Activated CD8-positive, alpha-beta memory T cell treated with anti-CD3 and anti-CD28 coated beads, Interleukin-2, amount 50 U/mL, for 48 hours (primary cell): ENCODE measurements at regions not wholly inside any gene's neighbourhood (a gene's known extent, or its start where the extent isn't known, plus 50 kb on each side); places are given as distances from the start of the nearest gene placed in this dataset.

ENCODE experiments used
- DNase-seq: peaks from one replicate; pipeline ENCODE4 v3.0.0-alpha.2; 2020

GRCh38 chr2:64344999-64345576, 108.9 kb upstream of the LGALSL start:
- DNase-seq: no peak

DNA sequence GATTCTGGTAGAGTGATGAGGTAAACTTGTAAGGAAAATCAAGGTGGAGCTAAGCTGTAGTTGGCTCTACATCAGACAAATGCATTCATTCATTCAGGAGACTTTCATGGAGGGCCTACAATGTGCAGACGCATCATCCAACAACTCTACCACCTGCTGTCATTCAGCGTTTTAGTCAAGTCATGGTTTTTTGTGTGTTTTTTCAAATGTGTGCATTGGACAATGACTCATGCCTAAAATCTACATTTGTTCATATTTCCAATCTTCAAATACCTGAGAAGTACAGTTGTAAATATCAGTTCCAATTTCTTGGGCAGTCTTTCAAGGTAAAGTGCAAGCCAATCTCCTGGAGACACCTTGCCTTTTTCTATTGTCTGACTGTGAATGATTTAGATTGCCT, 108.0 kb upstream of the LGALSL start:
- DNase-seq: no peak

- no peak for DNase-seq
Measured at GRCh38 chr2:64348386-64349130, 105.4 kb upstream of the LGALSL start.

DNA sequence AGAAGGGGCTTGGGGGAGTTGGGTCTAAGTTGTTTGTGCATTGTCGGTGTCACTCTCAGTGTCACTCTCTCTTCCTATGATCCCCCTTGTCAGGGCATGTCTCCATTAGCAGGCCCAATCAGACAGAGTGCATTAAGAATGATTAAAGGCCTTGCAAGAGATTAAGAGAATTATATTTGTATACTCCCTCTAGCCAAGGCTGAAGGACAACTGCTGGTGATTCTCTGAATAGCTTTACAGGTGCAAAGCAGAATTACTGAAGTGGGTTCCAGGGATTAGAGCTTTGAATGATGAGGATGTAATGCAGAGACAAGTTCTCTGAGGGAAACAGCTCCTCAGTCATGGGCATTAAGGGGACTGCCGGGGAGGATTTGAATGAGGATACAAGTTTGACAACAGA, 104.8 kb upstream of the LGALSL start:
- no peak for DNase-seq

GRCh38 chr2:64350996-64351395, 103.0 kb upstream of the LGALSL start:
- DNase-seq: no peak

- no peak for DNase-seq
Measured at GRCh38 chr2:64352292-64352691, 101.7 kb upstream of the LGALSL start.

- DNase-seq: no peak
Measured at GRCh38 chr2:64354857-64355680, 98.9 kb upstream of the LGALSL start.

GRCh38 chr2:64356906-64357305, 97.1 kb upstream of the LGALSL start:
- DNase-seq: no peak

DNA sequence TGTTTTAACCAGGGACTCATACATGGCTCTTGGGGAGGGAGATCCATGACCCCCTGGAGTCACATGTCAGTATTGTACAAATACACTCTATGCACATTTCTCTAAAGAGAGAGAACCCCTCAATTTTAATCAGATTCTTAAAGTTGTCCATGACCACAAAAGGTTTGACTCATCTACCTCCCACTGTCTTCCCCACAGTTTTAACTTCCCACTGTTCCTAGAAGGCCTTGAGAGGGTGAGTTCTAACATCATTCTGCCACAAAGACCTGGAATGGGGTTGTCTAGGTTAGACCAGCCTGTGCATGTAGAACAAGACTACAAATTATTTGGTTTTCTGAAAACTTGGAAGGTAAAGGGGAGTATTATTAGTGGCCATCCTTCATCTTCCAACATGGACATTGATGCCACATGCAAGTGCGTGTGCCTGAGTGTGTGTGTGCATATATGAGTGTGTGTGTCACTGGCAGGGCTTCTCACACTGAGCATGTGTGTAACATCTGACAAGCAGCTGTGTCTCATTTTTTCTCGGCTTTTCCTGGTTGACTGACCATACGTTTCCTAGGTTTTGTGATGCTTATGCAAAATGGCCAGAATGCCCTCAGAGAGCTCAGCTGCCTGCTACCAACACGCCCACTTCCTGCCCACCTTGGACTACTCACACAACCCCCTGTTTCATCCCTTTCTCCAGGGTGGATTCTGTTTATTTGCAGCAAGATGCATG, 94.6 kb upstream of the LGALSL start:
- no peak for DNase-seq

- DNase-seq: peak; percentile 78
Measured at GRCh38 chr2:64359892-64360657, 93.9 kb upstream of the LGALSL start.

- no peak for DNase-seq
Measured at GRCh38 chr2:64361151-64361938, 92.6 kb upstream of the LGALSL start.

- DNase-seq: no peak
Measured at GRCh38 chr2:64362562-64363026, 91.4 kb upstream of the LGALSL start.

DNA sequence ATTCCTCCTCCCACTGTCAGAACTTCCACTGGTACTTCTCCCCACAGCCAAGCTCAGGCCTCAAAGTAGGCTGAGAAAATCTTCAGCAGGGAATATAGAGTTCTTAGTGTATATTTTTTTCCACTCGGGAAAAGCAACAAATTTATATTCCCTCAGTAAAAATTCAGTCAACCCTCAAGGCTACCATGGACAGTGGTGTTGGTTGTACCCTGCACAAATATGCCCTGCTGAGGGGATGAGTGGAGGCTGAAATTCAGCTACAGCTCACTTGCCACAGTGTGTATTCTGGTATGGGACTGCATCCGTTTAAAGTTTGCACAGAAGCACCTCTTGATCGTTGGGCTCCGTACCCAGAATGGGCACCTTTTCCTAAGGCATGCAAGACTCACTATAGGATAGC, 90.8 kb upstream of the LGALSL start:
- no peak for DNase-seq

- DNase-seq: no peak
Measured at GRCh38 chr2:64363848-64364247, 90.1 kb upstream of the LGALSL start.

DNA sequence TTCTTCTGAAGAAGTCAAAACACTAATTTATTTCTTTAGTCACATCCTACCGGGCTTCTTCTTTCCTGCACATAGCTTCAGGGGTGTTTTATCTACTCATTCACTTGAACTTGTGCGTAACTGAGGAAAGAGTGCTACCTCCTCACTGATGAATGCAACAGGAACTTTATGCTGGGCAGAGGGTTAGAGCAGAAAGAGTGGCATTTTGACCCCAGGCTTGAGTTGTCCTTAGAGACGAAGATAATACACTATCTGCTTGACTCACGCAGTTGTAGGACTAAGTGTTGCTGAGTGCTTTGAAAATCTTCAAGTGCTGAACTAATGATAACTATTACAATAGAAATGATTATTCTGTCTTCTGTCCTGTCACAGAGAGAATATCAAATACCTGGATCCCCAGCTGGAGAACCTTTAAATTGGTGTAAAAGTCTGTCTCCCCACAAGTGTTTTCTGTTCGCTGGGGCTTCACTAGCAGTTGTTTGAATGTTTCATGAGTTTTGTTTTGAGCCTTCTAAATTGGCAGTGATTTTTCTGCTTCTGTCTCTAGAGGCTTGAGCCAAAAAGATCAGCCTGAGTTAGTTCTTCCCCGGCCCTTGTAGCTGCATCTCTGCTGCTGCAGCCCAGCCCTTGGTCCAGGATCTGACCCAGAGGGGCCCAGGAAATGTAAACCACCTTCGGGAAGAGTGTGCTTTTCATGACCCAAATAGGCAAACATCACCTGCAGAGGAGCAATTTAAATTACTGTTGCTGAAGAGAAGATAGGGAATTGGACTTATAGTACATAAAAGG, 86.3 kb upstream of the LGALSL start:
- no peak for DNase-seq

GRCh38 chr2:64369706-64370105, 84.3 kb upstream of the LGALSL start:
- no peak for DNase-seq

GRCh38 chr2:64371727-64372126, 82.2 kb upstream of the LGALSL start:
- DNase-seq: no peak

DNA sequence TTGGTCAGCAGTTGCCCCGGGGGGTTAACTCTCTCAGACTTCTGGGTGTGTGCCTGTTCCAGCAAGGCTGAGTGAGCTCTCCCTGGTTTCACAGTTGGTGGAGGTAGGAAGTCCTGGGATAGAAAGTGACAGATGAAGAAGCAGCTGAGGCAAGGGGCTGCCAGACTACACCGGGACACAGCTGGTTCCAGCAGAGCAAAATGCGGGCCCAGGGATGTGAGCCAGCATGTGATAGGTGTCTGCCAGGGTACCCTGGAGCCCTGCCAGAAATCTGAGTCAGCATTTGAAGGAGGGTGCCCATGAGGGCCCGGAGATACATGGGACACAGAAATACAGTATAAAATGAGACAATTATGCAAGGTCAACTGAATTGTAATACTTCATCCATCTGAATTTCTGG, 79.3 kb upstream of the LGALSL start:
- DNase-seq: no peak

GRCh38 chr2:64376926-64377325, 77.0 kb upstream of the LGALSL start:
- no peak for DNase-seq

DNA sequence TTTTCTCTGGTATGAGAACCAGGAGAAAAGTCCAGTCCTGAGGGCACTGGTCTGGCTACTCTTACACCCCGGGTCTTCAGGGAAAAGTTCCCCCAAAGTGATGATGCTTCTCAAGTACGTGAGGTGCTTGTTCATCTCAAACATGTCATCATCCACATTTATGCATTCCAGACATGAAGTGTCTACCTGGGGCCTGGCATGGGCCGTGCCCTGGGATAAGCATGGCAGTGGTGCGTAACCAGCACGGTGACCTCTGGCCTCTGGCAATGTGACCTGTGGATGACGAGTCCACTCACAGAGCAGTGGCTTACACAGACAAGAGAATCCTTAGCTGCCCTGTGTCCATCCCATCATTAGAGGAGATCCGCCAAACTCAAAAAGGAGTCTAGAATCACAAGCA, 74.8 kb upstream of the LGALSL start:
- DNase-seq: no peak
